Fibroblast of upper back skin (primary cell): ENCODE measurements at regions not wholly inside any gene's neighbourhood (a gene's known extent, or its start where the extent isn't known, plus 50 kb on each side); places are given as distances from the start of the nearest gene placed in this dataset.
"Not testable (repeated sequence)": the region's sequence is repeated elsewhere in the genome, so short reads cannot be mapped to it uniquely, and the experiment has no call there.

ENCODE experiments used
- DNase-seq: peaks from one replicate; pipeline ENCODE4 v3.0.0-alpha.2; 2013

DNA sequence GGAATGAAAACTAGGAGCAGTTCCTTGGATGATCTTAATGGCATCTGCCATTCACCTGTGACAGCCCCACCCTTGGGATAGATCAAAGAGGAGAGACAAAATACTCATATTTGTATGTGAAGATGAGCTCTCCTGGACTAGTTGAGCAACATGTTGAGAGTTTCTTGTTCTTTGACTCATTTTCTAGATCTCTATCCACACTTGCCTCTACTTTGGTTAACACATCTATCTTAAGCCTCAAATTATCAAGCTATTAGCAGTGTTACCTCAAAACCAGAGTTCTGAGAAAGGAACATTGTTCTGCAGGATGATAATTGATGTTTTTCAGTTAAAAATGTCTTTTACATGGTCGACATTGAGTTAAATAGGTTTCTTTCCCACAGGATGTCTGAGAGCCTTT, 94.2 kb upstream of the TEX13D start:
- no peak for DNase-seq

DNA sequence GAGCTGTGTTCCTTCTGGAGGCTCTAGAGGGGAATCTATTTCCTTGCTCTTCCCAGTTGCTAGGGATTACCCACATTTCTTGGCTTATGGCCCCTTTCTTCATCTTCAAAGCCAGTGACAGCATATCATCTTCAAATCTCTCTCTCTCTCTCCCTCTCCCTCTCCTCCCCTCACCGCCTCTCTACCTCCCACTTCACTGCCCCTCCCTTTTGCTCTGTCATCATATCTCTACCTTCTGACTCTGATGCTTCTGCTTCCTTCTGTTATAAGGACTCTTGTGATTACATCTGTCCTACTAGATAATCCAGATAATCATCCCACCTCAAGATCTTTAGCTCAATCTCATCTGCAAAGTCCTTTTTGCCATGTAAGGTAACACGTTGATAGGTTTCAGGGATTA, 93.1 kb upstream of the TEX13D start:
- no peak for DNase-seq

DNA sequence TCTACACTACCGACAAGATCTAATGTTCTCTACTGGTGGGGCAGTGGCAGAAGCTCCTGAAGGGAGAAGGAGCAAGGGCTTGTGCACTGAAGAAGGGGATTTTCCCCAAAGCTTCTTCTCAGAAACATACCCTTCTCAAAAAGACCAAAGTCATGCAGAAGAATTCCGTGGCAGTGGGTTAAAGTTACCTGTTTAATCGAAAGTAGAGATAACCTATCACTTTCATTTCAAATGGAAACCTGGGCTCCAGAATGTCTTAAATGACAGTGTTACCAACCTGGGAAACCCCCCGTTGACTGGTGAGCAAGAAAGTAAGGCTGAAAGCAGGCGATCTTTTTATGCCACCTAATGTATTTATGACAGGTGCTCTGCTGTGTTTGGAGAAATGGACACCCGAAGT, 92.5 kb upstream of the TEX13D start:
- DNase-seq = no peak

DNA sequence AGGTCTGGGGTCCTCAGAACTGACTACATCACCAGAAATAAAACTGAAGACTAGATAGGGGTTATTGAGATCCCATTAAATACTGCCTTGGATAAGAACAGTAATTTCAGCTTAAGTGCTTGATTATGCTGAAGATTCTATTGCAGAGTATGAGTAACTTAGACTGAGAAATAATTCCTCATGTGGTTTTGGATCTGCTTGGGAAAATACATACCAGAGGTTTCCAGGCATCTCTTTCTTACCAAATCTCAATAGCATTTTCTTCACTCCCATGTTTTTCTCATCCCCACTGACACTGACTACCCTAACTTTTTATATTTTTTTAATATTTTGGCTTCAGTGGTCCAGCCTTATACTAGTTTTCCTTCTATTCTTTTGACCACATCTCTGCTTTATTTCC, 92.0 kb upstream of the TEX13D start:
- DNase-seq = peak; percentile 70

DNA sequence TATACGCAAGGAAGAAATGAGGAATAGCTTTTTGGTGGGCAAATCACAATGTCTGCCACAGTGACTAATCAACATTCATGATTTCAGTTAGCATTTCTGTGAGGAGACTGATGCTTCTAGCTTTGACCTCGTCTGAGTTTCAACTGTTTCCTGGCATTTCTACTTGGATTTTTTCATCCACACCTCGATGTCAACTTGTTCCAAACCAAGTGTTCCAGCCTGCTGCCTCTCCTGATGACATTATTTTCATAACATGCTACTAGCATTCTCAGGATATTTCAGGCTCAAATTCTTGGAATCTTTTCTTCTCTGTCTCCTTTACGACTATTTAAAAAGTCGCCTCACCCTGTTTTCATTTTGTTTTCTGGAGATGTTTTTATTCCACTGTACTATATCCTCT, 90.3 kb upstream of the TEX13D start:
- DNase-seq = peak; percentile 54

DNA sequence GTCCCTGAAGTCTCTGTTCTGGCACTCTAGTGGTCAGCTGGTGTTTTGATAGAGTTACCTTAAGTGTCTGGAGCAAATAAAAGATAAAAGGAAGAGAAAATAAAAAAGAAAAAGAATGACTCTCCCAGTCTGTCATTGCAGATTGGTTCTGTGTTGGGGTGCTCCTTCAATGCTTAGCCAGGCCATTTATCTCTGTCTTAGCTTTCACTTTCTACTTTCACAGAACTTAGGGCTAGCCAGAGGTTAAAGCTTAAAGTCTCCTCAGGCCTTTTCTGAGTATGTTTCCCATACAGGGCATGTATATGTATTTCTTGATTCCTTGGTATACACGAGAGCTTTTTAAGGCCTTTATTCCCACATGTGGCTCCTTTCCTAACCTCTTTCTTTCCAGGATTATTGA, 83.1 kb upstream of the TEX13D start:
- no peak for DNase-seq

DNA sequence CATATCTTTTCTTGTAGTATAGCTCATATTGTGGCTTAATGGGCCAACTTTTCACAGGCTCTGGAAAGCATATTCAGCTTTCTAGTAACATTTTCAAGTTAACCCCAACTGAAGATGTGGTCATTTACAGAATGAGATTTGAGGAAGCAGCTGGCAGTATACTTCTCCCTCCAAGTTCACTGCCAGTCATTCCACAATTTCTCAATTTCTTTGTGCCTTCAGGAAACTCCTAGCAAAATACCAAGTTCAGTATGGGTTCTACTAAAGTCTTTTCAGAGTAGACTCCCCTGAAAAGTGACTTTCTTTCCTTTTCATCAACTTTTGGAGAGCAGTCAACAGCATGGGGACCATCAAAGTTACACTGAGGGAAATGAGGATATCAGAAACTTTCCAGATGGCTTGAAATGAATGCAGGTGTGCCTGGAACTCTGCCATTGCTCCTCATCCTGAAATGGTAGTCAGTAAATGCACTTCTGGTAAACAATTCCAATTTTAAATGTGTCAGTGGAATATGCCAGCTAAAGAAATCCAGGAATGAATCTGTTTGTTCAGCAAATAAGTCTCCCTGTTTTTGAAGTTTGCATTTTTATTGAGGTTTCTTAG, 81.5 kb upstream of the TEX13D start:
- DNase-seq = no peak

DNA sequence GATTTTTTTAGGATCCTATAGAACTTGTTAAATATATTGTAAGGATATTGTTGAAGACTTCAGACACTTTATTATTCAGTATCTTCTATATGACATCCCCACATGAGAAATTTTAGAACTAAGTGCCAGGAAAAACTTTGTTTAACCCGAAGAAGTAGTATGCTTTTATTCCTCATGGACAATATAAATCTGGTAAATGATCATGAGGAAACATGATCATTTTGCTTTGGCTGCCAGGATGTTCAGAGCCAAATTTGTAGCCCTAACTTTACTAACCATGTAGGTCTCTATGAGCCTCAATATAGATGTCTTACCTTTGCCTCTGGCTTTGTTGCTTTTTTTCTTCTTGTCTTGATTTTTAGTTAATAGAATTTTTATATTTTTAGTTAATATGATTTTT, 77.8 kb upstream of the TEX13D start:
- no peak for DNase-seq

DNA sequence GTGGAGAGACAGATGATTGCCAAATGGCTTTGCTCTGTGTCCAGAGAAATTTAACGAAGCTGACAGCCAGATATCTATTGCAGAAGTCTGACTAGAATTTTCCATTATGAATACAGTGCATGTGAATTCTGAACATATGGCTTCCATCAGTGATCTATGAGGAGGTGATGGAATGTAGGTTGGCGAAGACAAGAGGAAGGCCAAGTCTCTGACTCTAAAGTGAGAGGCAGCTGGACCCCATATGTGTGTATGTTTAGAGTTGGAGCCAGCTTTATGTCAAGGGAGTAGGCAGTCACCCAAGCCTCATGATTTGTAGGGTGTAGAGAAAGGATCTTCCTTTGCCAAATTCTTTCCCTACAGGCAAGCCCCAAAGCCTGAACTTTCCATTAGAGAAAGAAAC, 76.2 kb upstream of the TEX13D start:
- peak; percentile 98 for DNase-seq

DNA sequence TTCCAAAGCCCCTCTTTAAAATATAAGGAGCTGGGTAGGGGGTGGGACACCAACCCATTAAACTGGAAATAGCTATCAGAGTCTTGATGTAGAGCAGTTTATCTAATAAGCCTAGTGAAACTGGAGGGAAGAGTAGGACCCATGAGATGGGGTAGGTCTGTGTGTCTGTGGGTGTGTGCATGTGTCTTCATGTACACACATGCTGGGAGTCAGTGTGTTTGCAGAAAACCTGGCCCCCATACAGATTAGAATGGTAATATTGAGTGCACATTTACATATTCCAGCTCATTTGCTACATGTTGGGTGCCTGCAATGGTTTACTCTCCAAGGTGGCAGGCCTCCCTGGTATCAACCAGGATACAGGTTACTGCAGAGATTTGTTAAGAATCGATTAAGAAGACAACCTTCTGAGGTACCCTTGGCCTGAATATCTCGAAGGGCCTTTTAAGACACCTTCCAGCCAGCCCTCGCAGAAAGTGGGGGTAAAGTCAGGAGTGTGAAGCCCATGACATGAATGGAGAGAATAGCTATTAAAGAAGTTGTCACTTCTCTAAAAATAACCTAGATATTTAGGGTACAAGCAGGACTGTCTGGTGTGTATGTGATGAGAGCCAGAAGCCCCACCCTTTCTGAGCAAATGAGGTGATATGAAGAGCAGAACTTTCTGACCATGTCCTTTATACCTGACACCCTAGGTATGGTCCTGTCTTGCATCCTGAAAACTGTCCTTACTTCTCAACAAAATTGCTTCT, 75.7 kb upstream of the TEX13D start:
- no peak for DNase-seq

DNA sequence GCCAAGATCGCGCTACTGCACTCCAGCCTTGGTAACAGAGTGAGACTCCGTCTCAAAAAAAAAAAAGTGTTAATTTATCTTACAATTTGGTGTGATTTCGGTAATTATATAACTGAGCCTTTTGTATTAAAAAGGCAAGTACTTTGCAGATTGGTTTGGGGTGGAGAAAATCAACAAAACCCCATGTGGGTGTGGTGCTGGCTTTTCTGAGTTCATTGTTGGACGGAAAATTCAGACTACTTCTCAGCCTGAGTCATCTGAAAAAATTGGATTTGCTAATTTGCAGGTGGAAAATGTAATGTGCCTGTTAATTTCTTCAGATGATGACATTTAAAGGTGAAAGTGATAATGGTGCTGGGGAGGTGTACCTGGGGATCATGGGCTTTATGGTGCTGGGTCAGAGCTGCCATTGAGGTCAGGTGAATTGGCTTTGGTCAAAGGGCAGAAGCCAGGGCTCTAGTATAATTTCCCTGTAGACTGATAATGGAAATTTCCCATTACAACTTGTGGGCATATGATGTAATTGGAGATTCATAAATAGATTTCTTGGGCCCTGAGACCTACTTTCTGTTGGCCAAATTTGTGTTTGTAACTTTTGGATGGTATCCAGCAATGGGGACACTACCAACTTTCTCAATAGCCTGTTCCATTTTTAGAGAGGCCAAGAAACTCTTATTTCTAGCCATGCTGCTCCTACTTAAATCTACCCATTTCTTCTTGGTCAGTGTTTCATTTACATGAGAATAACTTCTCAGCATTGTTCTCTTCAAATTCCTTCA, 74.3 kb upstream of the TEX13D start:
- no peak for DNase-seq

DNA sequence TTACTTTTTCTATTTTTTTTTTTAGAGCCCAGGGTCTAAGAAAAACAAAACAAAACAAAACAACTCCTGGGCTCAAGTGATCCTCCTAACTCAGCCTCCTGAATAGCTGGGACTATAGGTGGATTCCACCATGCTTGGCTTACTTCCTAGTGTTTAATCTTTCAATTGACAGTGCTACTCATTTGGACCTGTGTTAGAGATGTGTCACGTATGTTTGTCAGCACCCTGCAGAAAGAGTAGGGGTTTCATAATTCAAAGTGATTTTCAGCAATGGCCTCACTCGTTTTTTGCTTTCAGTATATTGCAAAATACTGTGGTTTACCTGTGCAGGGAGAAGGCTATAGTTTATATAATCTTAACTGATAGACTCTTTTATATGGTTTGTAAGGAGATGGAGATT, 71.6 kb upstream of the TEX13D start:
- no peak for DNase-seq

DNA sequence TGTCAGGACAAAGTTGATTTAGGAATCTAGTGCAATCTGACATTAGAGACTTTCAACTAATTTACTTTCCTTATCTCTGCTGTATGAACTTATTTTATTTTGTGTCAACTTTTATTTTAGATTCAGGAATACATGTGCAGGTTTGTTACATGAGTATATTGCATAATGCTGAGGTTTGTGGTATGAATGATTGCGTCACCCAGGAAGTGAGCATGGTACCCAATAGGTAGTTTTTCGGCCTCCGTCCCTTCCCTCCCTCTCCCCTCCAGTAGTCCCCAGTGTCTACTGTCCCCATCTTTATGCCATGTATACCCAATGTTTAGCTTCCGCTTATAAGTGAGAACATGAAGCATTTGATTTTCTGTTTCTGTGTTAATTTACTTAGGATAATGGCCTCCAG, 68.7 kb upstream of the TEX13D start:
- no peak for DNase-seq

DNA sequence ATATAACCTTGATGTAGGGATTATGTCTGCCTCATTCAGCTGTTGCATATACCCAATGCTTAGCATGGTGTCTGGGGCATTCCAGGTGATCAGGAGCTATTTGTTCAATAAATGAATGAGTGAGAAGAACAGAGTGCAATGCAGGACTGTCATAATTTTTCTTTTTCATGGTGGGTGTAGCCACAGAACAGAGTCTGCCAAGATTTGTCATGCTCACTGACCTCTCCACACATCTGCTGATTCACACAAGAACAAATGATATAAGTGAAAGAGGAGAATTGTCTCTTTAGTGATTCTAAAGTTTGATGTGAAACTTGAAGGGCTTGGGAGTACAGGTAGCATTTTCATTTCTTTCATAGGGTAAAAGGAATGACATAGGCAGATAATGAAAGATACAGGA, 64.4 kb upstream of the TEX13D start:
- no peak for DNase-seq

DNA sequence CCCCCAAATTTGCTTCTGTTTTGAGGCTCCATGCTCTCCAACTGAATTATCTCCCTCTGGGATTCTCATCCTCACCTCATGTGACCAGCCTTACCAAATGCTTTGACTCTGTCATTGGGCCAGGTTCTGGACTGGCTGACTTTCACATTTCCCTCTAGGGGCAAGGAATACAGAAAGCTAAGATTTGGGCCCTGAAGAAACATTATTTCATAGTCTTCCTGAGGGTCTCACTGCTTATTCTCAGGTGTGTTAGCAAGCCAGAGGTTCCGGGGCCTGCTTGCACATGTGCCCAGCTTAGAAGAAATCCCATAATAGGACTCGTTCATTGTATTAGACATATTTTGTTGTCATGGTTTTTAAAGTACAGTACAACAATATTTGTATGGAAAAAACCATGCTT, 62.6 kb upstream of the TEX13D start:
- no peak for DNase-seq

DNA sequence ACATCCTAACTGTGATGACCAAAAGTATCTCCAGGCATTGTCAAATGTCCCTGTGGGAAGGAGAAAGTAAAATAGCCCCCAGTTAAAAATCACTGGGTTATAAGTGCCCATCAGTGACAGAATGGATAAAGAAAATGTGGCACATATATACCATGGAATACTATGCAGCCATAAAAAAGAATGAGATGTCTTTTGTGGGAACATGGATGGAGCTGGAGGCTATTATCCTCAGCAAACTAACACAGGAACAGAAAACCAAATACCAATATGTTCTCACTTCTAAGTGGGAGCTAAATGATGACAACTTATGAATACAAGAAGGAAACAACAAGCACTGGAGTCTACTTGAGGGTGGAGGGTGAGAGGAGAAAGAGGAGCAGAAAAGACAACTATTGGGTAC, 60.9 kb upstream of the TEX13D start:
- not testable (repeated sequence) for DNase-seq

DNA sequence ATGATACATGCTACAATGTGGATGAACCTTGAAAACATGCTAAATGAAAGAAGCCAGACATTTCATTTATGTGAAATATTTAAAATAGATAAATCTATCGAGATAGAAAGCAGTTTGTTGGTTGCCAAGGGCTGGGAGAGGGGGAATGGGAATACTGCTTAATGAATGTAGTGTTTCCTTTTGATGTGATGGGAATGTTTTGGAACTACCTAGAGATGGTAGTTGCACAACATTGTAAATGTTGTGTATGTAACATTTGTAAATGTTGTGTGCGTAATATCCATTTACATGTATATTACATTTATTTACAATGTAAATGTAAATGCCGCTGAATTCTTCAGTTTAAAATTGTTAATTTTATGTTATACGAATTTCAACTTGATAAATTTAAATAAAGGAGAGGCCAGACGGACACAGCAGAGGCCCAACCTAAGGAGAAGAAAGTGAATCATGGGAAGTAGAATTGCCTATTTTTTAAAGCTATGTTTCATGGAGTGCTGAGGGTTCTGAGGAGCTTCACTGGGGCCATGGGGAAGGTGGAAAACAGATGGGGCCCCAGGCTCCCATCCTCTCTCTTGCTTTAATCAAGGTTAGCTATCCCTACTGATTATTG, 60.0 kb upstream of the TEX13D start:
- no peak for DNase-seq

DNA sequence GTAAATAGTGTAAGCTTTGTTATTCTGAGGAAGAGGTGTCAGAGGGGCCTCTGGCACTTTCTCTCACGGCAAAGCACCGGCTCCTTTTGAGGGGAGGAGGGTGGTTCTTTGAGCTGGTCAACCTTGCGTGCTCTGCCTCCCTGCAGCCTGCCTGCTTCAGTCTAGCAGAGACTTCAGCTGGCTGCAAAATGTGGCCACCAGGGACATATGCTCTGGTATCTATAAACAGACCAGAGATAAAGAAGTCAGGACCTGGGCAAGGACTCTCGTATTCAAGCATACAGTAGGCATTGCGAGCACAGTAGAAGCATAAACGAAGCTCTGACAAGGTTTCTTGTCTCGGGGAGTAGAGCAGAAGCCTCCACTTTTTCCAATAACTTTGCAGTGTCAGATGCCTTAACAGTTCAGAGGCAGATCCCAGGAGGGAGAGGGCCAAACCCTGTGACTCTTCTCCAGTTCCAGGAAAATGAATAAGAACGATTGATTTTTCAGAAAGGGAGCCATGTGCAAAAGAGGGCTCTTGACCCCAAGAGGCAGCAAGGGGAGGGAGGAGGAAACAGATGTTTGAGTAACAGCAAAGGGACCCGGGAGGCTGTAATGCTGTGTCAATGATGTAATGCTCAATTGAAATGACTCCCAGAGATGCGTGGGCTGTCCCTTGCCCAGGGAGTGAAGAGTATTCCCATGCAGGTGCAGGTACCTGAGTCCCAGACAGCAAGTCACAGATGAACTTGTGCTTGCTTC, 57.9 kb upstream of the TEX13D start:
- DNase-seq = no peak

DNA sequence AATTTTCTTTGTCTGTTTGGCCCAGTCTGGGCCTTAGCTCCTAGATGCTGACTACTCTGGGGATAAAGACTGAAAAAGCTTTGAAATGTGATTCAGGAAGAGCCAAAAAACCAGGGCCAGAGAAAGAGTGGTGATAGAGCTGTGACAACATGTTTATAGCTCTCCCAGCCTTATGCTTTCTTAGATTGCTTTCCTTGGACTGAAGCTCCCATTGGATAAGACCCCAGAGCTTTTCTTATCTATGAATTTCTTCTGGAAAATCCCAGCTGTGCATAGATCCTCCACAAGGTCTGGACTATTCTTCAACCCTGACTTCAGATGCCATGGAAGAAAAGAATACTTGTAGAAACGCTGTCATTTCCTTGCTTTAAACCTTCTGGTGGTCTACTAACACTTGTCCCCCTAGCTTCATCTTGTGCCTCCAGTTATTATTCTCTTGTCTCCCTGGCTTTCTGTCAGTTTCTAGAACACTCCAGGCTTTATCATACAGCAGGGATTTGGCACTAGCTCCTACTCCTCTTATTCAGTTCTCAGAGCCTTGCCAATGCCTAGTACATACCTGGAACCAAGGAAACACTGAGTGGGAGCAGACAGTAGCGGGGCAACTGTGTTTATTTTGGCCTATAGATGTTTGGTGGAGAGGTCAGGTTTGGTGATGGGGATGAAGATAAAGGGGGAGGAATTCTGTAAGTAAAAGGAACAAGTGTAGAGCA, 57.1 kb upstream of the TEX13D start:
- DNase-seq = no peak

DNA sequence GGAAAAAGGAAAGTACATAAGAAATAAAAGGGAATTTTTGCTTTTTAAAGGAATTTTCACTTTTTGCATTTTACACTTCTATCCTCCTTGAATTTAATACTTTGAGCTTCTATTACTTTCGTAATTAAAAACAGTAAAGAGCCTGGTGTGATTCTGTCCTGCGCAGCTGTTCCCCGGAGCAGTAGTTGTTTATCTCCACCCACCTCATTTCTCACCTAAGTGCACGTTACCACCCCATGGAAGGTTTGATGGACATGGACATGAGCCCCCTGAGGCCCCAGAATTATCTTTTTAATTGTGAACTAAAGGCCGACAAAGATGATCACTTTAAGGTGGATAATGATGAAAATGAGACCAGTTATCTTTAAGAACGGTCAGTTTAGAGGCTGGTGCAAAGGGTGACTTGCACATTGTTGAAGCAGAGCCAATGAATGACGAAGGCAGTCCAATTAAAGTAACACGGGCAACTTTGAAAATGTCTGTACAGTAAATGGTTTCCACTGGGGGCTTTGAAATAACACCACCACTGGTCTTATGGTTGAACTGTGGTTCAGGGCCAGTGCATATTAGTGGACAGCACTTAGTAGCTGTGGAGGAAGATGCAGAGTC, 52.1 kb upstream of the TEX13D start:
- no peak for DNase-seq

DNA sequence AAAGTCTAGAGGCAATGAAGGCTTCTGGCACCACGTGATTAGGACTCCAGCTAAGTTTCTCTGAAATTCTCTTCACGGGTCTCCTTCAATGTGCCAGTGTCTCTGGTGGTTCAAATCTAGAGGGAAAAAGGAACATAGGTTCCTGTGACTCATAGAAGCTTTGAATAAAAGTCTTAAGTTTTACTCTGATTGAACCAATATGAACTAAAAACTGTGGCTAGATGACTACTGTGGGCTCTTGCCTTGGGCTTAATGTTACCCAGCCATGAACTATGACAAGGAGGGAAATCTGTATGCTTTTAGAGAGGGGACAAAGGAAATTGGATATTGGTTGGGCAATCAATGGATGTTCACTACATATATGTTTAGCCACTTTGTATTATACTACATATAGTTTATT, 49.9 kb upstream of the TEX13D start:
- no peak for DNase-seq
